Fibroblast of skin of right biceps (primary cell): ENCODE measurements at regions not wholly inside any gene's neighbourhood (a gene's known extent, or its start where the extent isn't known, plus 50 kb on each side); places are given as distances from the start of the nearest gene placed in this dataset.
A peak's percentile ranks its signal among the peaks of the same experiment; 100 is the strongest.

ENCODE experiments used
- DNase-seq: peaks from one replicate; pipeline ENCODE4 v3.0.0-alpha.2; 2013

DNA sequence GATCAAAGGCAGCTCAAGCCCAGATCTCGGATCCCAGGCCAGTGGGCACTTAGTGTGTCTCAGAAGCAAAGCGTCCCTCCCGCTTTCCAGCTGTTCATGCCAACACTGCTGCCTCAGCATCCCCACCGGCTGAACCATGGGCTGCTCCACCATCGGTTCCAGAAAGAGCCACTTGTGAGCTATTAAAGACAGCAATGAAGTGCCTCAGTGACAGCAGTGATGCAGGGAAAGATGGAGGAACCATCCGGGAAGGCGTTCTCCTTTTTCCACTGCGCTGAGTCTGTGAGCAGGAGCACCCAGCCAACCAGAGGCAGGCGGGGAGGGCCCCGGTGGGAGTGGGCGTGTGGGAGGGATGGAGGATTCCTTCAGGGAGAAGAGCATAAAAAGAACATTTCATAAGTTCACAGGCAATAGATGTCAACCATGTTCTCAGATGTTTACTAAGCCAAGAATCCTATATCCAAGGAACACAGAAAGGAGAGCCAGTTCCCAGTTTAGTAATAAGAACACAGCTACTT lies 96.2 kb upstream of the MKI67 start:
- DNase-seq, result no peak

GRCh38 chr10:128230401-128230800 lies 104.2 kb upstream of the MKI67 start:
- DNase-seq, result no peak

GRCh38 chr10:128233422-128233821 lies 107.2 kb upstream of the MKI67 start:
- no peak for DNase-seq

- DNase-seq, result no peak
These were observed 111.5 kb upstream of the MKI67 start for GRCh38 chr10:128237710-128238109.

- DNase-seq, result no peak
These were observed 114.8 kb upstream of the MKI67 start for GRCh38 chr10:128241023-128241422.

- DNase-seq, result no peak
These were observed 116.4 kb upstream of the MKI67 start for GRCh38 chr10:128242641-128243040.

DNA sequence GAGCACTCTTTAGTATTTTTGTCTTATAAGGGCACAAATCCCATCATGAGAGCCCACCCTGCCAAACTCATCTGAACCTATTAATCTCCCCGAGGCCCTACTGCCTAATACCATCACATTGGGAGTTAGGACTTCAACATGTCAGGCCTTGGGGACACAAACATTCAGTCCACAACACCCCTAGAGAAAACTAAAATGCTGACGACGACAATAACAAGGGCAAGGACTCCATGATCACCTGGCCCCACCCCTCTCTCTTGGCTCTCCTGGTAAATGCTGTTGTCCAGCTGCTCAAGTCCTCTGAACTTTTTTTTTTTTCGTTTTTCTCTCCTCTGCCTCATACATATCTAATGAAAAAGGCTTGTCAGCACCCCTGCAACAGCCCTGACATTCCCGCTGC lies 118.8 kb upstream of the MKI67 start:
- DNase-seq, result no peak

- DNase-seq, result no peak
These were observed 121.4 kb upstream of the MKI67 start for GRCh38 chr10:128247576-128247975.

DNA sequence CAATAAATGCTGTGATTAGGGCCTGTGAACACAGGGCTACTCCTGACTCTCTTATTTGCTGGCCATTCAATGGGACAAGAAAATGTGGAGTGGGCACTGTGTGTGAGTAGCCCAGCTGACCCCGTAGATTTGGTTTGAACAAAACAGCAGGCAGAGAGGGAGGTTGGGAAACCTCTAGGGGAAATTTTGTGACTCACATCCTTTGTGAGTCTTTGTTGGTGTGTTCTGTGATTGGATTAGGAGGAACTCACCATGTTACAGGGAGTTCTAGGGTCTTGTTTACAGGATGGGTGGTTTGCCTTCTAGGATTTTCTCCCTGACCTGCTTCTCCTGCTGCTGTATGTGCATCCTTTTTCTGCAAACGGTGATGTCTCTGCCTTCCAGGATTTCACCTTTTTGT lies 128.3 kb upstream of the MKI67 start:
- DNase-seq, result no peak

GRCh38 chr10:128257428-128257827 lies 131.2 kb upstream of the MKI67 start:
- DNase-seq, result no peak

GRCh38 chr10:128258421-128258976 lies 132.3 kb upstream of the MKI67 start:
- no peak for DNase-seq

DNA sequence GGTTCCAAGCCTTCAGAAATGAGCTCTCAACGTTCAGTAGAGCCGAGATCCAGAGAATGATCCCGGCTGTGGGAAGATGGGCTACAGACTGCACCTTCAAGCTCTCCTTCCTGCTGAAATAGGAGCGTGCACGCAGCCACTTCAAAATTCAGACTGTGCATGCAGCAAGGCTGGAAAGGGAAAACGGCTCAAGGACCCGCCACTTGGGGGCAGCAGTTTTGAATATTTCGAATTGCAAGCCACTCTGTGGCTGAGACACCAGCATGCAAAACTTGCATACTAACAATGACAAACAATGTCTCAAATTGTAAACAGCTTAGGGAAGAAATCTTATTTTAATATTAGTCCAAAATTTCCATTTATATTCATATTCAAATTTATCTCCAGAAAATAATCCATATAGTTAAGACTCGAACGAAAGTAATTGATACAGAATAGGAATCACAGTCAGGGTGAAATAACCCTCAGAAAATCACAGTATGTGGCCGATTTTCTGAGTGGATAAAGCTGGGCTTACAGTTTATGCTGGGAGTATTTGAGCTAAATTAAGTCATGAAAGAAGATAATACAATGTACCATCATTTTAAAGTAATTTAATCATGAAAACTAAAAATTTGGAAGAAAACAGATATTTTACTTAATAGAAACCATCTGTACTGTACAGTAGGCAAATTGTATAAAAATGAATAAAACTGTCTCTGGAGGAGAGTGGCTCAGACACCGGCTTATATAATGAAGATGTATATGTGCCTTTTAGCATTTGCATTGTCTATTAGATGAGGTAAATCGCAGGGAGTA lies 137.9 kb upstream of the MKI67 start:
- DNase-seq, result peak; percentile 33

- DNase-seq, result no peak
These were observed 139.4 kb upstream of the MKI67 start for GRCh38 chr10:128265596-128265995.

DNA sequence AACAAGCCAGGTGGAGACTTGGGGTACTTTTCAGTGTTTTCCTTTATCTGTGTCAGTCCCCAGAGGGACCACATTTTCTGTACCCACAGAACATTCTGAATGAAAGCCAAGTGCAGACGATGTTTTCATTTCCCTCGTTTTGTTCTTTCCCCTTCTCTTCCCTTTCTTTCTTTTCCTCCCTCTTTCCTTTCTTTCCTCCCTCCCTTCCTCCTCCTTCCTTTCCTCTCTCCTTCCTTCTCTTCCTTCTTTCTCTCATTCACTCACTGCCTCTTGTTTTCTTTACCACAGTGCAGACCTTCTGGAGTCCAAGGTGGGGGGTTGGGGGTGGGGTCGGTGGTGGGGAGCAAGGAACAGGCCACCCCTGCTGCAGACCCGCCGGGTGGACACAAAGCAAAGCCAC lies 141.4 kb upstream of the MKI67 start:
- DNase-seq, result no peak

- DNase-seq, result peak; percentile 36
These were observed 141.9 kb upstream of the MKI67 start for GRCh38 chr10:128268015-128268722.

DNA sequence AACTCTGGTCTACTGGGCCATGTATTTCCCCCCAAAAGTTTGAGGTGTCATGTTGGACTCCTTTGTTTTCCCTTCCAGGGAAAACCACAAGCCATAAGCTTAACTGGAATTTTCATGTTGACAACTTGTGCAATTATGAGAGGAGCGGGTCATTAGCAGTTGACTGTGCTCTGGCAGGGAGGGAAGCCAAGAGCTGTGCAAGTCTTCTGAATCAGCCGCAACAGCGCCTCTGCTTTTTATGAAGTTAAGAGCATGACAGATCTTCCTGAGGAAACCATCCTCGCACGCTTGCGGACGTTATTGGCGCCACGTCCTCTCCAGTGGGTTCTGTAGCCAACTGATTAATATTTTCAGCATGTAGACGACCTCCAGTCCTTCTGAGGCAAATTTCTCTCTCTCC lies 148.7 kb upstream of the MKI67 start:
- peak; percentile 72 for DNase-seq

GRCh38 chr10:128275388-128276177 lies 149.4 kb upstream of the MKI67 start:
- DNase-seq, result no peak

GRCh38 chr10:128277267-128277840 lies 151.1 kb upstream of the MKI67 start:
- peak; percentile 38 for DNase-seq

DNA sequence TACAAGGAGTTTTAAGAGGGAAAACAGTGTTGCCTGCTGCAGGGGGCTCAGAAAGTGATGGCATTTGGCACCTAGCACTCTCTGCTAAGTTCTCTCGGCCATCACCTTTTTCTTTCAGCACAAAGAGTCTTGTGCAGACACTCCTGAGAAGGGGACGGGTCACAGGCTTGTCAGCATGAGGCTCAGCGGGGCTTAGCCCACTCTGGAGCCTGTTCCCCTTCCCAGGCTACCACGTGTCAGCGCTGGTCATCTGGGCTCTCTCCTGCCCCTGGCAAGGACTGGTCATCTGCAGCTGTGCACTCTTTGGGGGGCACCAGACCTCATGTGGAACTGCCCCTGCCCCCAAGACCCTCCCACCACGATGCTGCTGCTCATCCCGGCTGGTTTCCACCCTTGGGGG lies 152.1 kb upstream of the MKI67 start:
- DNase-seq, result no peak

- no peak for DNase-seq
These were observed 154.0 kb upstream of the MKI67 start for GRCh38 chr10:128280271-128280670.

DNA sequence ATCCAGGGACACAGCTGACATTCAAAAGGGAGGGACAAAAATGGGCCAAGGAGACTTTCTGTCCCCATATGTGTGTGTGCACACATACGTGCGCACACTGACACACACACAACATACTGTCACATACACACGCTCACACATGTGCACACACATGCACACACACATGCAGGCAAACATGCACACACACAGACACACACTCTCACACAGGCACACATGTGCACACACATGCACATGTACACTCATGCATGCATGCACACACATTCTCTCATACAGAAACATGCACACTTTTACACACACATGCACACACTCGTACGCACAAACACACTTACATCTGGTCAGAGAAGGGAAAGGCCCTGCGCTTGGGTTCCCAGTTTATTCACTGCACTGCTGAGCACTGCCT lies 155.1 kb upstream of the MKI67 start:
- no peak for DNase-seq

DNA sequence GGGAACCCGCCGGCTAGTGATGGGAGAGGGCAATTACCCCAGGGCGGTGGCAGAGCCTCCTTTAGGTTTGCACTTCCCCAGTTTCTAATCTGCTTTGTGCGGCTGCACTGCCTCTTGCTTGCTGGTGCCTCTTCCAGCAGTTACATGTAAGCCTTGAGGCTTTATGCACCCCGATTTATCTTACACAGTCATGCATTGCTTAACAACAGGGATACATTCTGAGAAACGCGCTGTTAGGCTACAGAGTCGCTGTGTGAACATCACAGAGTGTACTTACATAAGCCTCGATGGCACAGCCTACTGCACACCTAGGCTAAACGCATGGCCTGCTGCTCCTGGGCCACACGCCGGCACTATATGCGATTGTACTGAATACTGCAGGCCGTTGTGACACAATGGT lies 155.6 kb upstream of the MKI67 start:
- DNase-seq, result no peak
